ENCODE measurements at regions not wholly inside any gene's neighbourhood (a gene's known extent, or its start where the extent isn't known, plus 50 kb on each side); places are given as distances from the start of the nearest gene placed in this dataset.

DNA sequence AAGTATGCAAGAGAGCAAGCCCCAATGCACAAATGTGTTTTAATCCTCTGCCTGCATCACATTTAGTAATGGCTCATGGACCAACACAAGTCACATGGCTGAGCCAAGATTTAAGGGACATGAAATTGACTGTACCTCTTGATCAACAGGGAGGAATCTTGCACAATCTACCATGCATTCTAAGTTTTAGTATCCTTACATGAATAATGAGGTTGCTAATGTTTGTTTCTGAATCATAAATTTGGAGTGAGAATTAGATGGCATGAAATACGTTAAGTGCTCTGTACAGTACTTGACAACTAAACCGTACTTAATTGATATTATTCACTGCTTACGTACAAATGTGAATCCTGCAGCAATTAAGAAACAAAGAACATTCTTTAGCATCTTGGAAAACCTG lies 553.8 kb upstream of the JAG1 start:
- Mint-ChIP-seq H3K27me3 (no peaks in the 10 kb centered on the region), H3K36me3 (ENCODE audit: low read depth) (no peaks in the 10 kb centered on the region), H3K9me3 (no peaks in the 10 kb centered on the region), H3K4me1 (no peaks in the 10 kb centered on the region), H3K27ac (no peak overlapping the region), H3K4me3 (no peak overlapping the region)
- no peak for ATAC-seq (ENCODE audit: low read depth)
- ChIA-PET CTCF (no interaction called here), POLR2A (no interaction called here)
- no peak for DNase-seq
- intact Hi-C loops (cut with micrococcal nuclease) = no loop called here
- TF ChIP-seq, protein P1, sequence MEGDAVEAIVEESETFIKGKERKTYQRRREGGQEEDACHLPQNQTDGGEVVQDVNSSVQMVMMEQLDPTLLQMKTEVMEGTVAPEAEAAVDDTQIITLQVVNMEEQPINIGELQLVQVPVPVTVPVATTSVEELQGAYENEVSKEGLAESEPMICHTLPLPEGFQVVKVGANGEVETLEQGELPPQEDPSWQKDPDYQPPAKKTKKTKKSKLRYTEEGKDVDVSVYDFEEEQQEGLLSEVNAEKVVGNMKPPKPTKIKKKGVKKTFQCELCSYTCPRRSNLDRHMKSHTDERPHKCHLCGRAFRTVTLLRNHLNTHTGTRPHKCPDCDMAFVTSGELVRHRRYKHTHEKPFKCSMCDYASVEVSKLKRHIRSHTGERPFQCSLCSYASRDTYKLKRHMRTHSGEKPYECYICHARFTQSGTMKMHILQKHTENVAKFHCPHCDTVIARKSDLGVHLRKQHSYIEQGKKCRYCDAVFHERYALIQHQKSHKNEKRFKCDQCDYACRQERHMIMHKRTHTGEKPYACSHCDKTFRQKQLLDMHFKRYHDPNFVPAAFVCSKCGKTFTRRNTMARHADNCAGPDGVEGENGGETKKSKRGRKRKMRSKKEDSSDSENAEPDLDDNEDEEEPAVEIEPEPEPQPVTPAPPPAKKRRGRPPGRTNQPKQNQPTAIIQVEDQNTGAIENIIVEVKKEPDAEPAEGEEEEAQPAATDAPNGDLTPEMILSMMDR (IDR thresholded peaks at IDR 0.05) = no peak

DNA sequence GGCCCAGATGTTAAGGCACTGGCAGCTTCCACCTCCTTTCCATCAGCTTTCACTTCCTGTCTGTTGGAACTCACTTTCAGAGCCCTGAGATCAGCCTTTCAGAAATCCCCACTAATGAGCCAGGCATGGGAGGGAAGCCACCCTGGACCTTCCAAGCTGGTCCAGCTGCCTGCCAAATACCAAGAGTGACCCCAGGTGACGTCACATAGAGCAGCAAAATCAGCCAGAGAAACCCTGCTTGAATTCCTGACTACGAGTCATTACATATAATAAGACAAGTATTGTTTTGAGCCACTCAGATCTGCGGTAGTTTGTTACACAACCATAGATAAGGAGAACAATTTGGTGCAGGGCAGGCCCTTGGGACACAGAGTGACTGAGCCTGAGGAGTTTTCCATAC lies 556.0 kb upstream of the JAG1 start:
- no peak overlapping the region for H3K27ac Mint-ChIP-seq
- ATAC-seq (ENCODE audit: low read depth) = no peak
- ChIA-PET POLR2A (no interaction called here), CTCF (no interaction called here)
- DNase-seq = no peak
- no peaks in the 10 kb centered on the region for H3K4me1 Mint-ChIP-seq
- TF ChIP-seq, protein P1 (IDR thresholded peaks at IDR 0.05) = no peak
- no peak overlapping the region for H3K4me3 Mint-ChIP-seq
- intact Hi-C loops (cut with micrococcal nuclease) = no loop called here
- H3K27me3 Mint-ChIP-seq = no peaks in the 10 kb centered on the region
- H3K36me3 Mint-ChIP-seq (ENCODE audit: low read depth) = no peaks in the 10 kb centered on the region
- no peaks in the 10 kb centered on the region for H3K9me3 Mint-ChIP-seq

DNA sequence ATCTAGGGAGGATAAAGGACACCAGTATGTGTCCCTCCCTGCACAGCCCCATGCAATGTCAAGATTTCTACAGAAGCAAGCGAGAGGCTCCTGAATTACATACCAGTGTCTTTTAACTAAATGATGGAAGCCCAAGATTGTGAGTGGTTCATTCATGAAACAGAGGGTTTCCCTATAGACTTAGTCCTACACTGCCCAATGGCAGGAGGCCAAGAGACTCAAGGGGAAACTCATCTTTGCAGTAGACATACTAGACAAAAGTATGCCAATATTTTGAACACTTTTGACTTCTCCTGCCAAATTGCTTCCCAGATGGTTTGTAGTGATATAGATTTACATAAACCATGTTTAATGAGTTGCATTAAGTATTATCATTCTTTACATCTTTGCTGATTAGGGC lies 557.2 kb upstream of the JAG1 start:
- Mint-ChIP-seq H3K27ac (no peak overlapping the region), H3K36me3 (ENCODE audit: low read depth) (no peaks in the 10 kb centered on the region), H3K9me3 (no peaks in the 10 kb centered on the region), H3K27me3 (no peaks in the 10 kb centered on the region), H3K4me3 (no peak overlapping the region), H3K4me1 (no peaks in the 10 kb centered on the region)
- ATAC-seq (ENCODE audit: low read depth) (no peak), DNase-seq (no peak)
- CTCF ChIA-PET = no interaction called here
- TF ChIP-seq, protein P1 (IDR thresholded peaks at IDR 0.05) = no peak
- POLR2A ChIA-PET = no interaction called here
- intact Hi-C loops (cut with micrococcal nuclease) = no loop called here

DNA sequence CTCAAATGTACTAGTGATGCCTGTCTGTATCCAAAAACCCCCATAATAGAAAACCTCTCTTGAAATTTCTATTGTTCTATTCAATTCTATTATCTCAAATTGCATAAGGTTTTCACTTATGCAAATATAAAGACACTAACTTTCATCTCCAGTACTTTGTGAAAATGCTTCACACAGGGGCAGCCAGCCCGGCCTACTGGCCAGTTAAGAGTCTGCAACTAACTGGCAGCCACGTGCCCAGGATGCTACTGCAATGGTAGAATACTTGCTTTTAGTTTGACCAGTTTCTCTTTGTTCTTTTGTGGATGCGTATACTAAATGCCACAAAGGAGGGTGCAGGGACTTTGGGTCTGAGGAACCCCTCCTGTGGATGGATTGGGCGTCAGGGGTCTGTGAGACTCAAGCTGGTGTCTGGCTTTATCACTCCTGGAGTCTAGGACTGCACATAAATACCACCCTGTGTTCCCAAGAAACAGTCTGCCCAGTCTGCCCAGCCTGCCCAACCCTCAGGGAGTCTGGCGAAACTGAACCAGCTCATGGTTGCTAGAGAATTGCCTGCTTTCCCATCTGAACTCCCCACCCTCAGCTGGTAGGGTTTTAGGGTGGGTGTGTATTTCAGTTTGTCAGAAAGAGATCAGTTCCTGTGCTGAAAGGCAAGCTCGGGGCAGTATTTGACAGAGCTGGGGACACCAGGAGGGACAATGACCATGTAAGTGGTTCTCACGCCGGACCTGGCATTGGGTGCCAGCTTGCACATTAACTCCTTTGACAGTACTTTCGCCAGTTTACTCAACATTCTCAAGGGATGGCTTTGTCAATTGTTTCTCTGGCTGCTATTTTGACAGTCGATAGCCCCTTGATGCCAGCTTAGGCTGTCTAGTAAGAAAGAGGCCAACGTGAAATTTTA lies 558.2 kb upstream of the JAG1 start:
- DNase-seq (no peak), ATAC-seq (ENCODE audit: low read depth) (no peak)
- Mint-ChIP-seq H3K4me3 (no peak overlapping the region), H3K27ac (no peak overlapping the region), H3K27me3 (no peaks in the 10 kb centered on the region), H3K4me1 (no peaks in the 10 kb centered on the region), H3K9me3 (no peaks in the 10 kb centered on the region), H3K36me3 (ENCODE audit: low read depth) (no peaks in the 10 kb centered on the region)
- ChIA-PET POLR2A (no interaction called here), CTCF (no interaction called here)
- TF ChIP-seq, protein P1 (IDR thresholded peaks at IDR 0.05) = no peak
- intact Hi-C loops (cut with micrococcal nuclease) = no loop called here

DNA sequence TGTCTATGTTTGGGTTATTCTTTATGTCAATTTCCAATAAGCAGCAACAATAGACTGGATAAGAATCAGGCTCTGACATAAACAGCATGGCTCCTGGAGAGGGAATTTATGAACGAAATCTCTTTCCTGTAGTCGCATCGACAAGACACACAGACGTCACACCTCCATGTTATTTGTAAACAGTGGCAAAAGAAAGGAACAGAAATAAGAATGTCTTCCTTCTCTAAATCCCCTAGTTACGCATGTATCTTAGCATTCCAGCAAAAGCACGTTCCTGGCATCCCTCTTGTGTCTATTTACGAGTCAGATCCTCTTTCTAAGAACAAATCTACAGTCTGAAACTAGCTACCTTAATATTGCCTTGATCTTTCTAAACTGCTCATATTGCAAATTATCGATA lies 559.1 kb upstream of the JAG1 start:
- H3K9me3 Mint-ChIP-seq = no peaks in the 10 kb centered on the region
- H3K27me3 Mint-ChIP-seq = no peaks in the 10 kb centered on the region
- POLR2A ChIA-PET = no interaction called here
- ATAC-seq (ENCODE audit: low read depth) = no peak
- CTCF ChIA-PET = no interaction called here
- TF ChIP-seq, protein P1 (IDR thresholded peaks at IDR 0.05) = no peak
- no peak overlapping the region for H3K27ac Mint-ChIP-seq
- DNase-seq = no peak
- no peaks in the 10 kb centered on the region for H3K36me3 Mint-ChIP-seq (ENCODE audit: low read depth)
- H3K4me3 Mint-ChIP-seq = no peak overlapping the region
- H3K4me1 Mint-ChIP-seq = no peaks in the 10 kb centered on the region
- intact Hi-C loops (cut with micrococcal nuclease) = no loop called here

Data from activated B cell treated with CpG ODN at 0.5 μM for 24 hours (primary cell).